Endothelial cell of umbilical vein (primary cell): ENCODE measurements at regions not wholly inside any gene's neighbourhood (a gene's known extent, or its start where the extent isn't known, plus 50 kb on each side); places are given as distances from the start of the nearest gene placed in this dataset.

ENCODE experiments used
- EZH2 ChIP-seq: IDR thresholded peaks from 2 replicates; pipeline ENCODE4 v1.6.1; 2012; ENCODE audit warnings: borderline replicate concordance, low read depth, mild to moderate bottlenecking, moderate library complexity, low read length, inconsistent platforms; ENCODE audit not compliant: severe bottlenecking
- JUN ChIP-seq: IDR thresholded peaks from 2 replicates; pipeline ENCODE4 v1.6.1; 2011; ENCODE audit warnings: borderline replicate concordance, low read depth; ENCODE audit not compliant: insufficient read length, insufficient read depth
- MYC ChIP-seq: IDR thresholded peaks from one replicate; pipeline ENCODE4 v1.6.1; 2011; ENCODE audit warnings: mild to moderate bottlenecking, low read depth, low read length
- POLR2A ChIP-seq: IDR thresholded peaks from 2 replicates; pipeline ENCODE4 v1.6.1; 2012; ENCODE audit warnings: low read depth, mild to moderate bottlenecking, control low read depth, low read length
- POLR2AphosphoS5 ChIP-seq: IDR thresholded peaks from 2 replicates; pipeline ENCODE4 v1.6.1; 2012; ENCODE audit warnings: low read depth, mild to moderate bottlenecking, control low read depth, low read length, moderate library complexity; ENCODE audit not compliant: insufficient read depth
- TF ChIP-seq, protein P1 (sequence below), 2 donors: IDR thresholded peaks; 1 replicate in 1 of 2; 2 replicates in 1 of 2; pipeline ENCODE4 v1.5.1; 2011; ENCODE audit warnings: low read length in 2 of 2, mild to moderate bottlenecking in 2 of 2, moderate library complexity in 2 of 2, control low read depth in 1 of 2, inconsistent platforms in 1 of 2, low read depth in 1 of 2; ENCODE audit not compliant: insufficient read depth in 1 of 2; ENCODE audit errors: extremely low read depth in 1 of 2
- TF ChIP-seq, protein P2 (sequence below): IDR thresholded peaks from 2 replicates; pipeline ENCODE4 v1.6.1; 2011; ENCODE audit not compliant: insufficient read depth, insufficient read length

- TF ChIP-seq, protein P1, sequence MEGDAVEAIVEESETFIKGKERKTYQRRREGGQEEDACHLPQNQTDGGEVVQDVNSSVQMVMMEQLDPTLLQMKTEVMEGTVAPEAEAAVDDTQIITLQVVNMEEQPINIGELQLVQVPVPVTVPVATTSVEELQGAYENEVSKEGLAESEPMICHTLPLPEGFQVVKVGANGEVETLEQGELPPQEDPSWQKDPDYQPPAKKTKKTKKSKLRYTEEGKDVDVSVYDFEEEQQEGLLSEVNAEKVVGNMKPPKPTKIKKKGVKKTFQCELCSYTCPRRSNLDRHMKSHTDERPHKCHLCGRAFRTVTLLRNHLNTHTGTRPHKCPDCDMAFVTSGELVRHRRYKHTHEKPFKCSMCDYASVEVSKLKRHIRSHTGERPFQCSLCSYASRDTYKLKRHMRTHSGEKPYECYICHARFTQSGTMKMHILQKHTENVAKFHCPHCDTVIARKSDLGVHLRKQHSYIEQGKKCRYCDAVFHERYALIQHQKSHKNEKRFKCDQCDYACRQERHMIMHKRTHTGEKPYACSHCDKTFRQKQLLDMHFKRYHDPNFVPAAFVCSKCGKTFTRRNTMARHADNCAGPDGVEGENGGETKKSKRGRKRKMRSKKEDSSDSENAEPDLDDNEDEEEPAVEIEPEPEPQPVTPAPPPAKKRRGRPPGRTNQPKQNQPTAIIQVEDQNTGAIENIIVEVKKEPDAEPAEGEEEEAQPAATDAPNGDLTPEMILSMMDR (IDR thresholded peaks at IDR 0.05; ENCODE audit: extremely low read depth in 1 of 2, insufficient read depth in 1 of 2, low read depth in 1 of 2, low read length in 2 of 2), result no peak
- TF ChIP-seq POLR2AphosphoS5, result no peak
- no peak for TF ChIP-seq POLR2A
- no peak for TF ChIP-seq JUN
- TF ChIP-seq, protein P2, sequence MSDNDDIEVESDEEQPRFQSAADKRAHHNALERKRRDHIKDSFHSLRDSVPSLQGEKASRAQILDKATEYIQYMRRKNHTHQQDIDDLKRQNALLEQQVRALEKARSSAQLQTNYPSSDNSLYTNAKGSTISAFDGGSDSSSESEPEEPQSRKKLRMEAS, result no peak
- no peak for TF ChIP-seq EZH2
- no peak for TF ChIP-seq MYC
These were observed 435.9 kb upstream of the PHF14 start for GRCh38 chr7:10537764-10538163.
